ENCODE measurements at regions not wholly inside any gene's neighbourhood (a gene's known extent, or its start where the extent isn't known, plus 50 kb on each side); places are given as distances from the start of the nearest gene placed in this dataset.

- TF ChIP-seq POLR2A (IDR thresholded peaks at IDR 0.05; ENCODE audit: low read length) (no peak), GATA1 (IDR thresholded peaks at IDR 0.05; ENCODE audit: low read depth, low read length) (no peak)
Measured at GRCh38 chr6:80489911-80490635, 383.6 kb downstream of the BCKDHB start.

All from erythroblast (primary cell).